GM19043 (cell line): ENCODE measurements at regions not wholly inside any gene's neighbourhood (a gene's known extent, or its start where the extent isn't known, plus 50 kb on each side); places are given as distances from the start of the nearest gene placed in this dataset.
"Not testable (repeated sequence)": the region's sequence is repeated elsewhere in the genome, so short reads cannot be mapped to it uniquely, and the experiment has no call there.

Experiments
- ATAC-seq: cut with Tn5 transposase; IDR thresholded peaks from one replicate; pipeline ENCODE4 v1.9.1; 2021; ENCODE audit warnings: low read depth; ENCODE audit not compliant: unreplicated experiment

DNA sequence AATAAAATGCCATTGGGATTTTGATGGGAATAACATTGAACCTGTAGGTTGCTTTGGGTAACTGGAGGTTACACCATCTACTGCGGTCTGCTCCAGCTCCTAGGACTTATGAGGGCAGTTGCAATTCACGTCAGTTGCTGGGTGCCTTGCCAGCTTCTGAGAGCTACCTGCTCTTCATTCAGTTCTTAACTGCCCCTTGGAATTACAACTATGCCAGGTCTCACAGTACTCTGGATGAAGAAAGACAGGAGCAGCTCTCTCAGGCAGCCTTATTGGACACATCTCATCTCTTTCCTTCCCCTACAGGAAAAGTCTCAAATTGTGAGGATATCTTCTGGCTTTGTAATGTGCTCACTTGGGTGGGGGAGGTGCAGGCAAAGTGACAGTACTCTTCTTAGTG is 1643.3 kb downstream of the GRIK2 start:
- ATAC-seq = no peak

DNA sequence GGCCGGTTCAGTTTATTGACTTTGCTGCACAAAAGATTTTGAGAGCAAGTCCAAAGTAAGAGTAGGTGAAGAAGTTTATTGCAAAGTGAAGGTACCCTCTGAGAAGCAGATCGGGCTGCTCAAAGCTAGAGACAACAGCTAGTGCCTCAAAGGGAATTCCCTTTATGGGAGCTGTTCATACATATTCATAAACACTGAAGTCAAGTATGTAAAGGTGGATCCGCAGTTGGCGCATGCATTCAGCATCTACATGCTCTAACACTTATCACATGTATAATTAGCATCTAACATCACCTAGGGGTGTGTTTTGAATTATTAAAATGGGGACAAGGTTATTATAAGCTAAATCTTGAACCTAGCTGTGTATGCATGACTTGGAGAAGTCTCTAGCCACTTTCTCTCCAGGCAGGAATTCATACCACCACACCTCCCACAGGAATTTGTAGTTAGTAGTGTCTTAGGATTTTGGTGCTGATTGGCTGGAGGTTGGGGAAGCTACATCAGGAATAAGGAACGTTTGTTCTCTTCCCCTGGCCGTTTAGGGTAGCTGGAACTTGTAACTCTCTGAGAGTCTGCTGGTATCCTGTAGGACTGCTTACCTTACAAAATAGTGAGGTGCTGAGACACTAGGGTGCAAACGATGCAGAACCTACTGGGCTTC is 1633.9 kb downstream of the GRIK2 start:
- ATAC-seq = no peak

DNA sequence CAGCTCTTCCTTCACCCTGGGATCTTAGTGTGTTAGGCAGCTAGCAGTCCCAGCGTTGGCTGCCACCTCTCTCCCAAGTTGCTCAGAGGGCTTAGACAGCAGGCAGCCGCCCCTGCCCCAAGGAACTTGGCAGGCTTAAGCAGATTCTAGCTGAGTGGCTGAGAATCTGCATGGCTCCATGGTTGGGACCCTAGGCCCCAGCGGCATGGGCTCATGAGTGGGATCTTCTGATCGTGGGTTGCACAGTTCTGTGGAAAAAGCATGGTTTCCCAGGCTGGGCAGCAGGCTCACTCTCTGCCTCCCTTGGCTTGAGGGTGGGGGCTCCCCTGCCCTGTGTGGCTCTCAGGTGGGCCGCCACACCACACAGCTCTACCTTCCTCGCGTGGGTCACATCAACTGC is 1624.9 kb downstream of the GRIK2 start:
- no peak for ATAC-seq

DNA sequence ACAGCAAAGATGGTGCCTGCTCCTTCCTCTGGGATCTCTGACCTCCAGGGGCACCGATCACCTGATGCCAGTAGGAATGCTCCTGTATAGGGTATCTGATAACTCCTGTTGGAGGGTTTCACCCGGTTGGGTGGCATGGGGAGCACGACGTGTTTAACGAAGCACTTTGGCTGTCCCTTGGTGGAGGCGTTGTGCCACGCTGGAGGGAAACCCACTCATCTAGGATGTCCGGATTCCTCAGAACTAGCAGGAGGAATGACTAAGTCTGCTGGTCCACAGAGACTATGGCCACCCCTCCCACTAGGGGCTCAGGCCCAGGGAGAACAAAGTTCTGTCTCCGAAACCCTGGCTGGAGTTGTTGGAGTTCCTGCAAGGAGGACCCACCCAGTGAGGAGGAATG is 1624.4 kb downstream of the GRIK2 start:
- ATAC-seq = no peak

DNA sequence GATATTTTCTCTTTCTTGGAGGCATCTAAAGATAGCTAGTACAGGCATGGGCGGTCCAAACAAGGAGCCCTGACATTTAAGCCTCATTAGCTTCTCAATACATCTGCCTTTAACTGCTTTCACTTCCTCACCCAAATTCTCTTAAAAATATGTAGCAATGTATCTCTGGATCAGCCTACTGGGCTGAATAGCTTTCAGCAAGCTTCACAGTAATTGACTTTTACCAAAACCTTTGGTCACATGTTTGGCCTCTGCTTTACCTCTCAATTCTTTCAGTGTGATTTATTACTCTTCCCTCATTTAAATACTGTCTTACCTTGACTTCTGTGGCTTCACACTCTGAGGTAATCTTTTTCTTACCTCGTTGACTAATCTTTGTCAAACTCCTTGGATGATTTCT is 1618.1 kb downstream of the GRIK2 start:
- no peak for ATAC-seq

DNA sequence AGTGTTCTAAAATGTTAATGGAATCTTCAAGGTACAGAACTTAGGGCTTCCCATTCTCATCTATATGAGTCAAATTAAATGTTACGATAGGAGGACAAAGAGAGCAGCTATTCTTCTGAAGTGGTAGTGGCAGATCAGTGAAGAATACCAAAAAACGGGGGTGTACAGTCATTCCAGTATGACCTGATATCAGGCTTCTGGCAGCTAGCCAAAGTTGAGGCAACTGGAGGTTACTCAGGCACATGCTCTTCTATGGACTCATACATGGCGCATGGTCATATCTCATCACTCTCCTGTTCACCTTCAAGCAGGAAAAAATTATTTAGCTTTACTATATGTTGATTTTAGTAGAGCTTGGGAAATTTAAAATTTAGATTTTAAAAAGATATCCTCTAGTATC is 1608.8 kb downstream of the GRIK2 start:
- no peak for ATAC-seq

DNA sequence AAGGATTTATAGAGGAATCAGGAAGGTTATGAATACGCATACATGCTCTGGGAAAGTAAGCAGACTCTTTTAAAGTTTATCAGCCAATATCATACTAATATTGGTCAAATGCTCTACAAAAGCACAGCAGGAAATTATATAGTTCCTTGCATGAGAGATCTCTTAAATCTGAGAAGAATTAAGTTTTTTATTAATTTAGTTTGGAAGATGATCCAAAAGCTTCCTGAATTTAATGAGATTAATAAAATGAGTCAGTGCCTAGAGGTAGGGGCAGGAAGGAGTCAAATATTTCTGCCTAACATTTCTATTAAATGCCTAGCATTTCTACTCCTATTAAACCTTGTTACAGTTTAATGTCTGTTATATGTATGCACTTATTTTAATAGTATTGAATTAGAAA is 1608.2 kb downstream of the GRIK2 start:
- no peak for ATAC-seq

DNA sequence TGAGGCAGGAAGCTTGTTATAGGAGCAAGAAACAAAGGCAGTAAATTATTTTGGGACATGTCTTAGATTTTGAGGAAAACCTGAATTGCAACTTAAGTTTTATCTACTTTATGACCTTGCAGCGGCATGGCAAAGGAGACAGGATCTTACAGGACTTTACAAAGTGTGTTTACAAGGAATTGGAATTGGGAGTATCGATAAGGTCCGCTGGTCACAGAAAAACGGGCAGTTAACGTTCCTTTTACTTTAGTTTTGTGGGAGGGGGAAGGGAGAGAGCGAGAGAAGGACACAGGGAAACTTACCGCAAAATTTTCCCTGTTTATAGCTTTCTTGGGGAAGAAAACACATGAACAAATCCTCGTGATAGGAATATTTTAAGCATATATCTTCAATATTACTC is 1607.2 kb downstream of the GRIK2 start:
- no peak for ATAC-seq

DNA sequence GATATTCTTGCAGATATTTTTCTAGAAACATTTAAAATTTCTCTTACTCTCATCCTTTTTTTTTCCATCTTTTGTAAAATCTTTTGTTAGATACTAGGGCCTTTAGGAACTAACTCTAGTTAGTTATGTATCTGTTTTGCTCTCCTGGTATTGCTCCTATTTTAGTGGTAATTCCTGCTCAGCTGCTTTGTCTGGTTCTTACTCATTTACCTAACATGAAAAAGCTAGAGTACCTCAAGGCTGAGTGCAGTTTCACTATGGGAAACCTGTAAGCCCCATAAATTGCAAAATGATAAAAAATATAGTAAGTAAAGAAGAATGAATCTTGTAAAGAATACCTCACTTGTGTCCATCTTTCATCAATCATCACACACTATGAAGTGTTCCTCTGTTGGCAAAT is 1602.0 kb downstream of the GRIK2 start:
- ATAC-seq = no peak

DNA sequence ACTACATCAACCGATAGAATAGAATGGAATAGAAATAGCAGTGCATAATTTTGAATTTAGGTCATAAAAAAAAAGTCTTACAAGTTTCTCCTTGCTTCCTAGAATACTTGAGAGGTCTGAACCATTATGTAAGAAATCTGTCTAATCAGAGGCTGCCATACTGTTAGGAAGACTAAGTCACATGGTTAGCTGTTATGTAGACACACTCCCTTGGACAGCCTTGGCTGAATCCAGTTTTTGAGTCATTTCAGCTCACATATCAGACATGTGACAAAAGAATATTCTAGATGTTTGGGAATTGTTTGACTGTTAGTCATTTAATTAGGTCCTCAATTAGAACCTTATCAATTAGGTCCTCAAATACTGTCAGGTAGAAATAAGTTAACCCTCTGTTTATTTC is 1601.4 kb downstream of the GRIK2 start:
- ATAC-seq = no peak

DNA sequence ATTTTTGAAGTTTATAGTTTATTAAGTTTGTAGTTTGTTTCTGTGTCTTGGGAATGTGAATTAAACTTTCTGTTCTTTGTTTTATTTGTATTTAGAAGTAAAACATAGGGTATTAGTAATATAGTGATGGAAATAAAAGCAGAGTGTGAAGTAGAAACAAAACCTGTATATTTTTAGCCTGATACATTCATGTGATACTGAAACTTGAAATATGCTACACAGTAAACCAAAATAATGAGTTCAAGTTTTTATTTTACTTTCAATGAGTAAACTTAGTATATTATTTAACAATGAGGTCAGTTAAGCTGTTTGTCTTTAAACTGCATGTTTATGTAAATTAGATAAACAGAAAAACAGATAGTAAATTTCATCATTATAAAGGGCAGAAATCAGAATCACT is 1592.6 kb downstream of the GRIK2 start:
- no peak for ATAC-seq

DNA sequence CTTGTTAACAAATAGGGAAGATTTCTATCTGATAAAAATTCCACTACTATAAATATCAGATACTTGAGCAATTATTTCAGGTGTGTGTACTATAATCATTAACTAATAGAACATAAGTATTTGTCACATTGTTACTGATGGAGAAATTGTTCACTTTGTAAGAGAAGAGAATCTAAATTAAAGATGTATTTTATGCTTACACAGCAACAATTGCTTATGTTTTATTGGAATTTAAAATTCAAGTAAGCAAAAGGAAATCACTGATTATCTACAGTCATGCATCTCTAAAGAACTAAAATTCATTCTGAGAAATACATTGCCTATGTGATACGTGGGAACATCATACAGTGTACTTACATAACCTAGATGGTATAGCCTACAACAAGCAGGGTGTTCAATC is 1590.8 kb downstream of the GRIK2 start:
- ATAC-seq = no peak

DNA sequence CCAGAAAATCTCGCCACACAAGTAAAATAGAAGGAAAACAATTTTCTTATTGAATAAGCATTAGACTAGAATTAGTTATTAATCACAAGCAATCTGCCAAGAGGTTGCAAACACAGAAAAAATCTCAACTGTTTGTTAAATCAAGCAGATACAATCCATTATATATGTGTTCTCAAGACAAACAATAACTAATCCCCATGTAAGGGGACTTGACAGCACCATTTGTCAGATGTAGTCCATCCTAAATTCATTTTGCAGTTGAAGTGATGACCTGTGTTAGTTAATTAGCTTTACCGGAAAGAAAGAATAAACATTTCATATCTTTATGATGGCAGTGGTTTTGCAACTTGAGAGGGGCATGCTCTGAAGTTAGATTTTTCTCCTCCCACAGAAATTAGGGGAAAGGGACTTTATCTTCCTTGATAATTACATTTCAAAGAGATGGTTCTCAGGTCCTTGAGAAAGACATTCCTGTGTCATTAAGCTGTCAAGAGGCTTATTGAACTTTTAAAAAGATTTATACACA is 1588.0 kb downstream of the GRIK2 start:
- ATAC-seq = no peak

DNA sequence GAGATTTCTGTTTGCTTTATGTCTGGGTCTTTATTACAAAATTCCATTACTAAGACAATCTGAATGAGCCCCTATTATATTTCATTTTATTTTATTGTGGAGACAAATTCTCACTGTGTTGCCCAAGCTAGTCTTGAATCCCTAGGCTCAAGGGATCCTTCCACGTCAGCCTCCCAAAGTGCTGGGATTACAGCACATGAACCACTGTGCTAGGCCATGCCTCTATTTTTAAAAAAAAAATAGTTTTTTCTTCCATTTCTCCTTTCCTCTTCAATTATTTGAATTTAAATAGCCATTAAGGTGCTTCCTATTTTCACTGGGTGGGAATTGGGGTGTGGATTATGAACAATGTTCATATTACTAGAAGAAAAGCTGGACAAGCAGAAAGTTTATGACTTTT is 1587.4 kb downstream of the GRIK2 start:
- ATAC-seq = no peak

DNA sequence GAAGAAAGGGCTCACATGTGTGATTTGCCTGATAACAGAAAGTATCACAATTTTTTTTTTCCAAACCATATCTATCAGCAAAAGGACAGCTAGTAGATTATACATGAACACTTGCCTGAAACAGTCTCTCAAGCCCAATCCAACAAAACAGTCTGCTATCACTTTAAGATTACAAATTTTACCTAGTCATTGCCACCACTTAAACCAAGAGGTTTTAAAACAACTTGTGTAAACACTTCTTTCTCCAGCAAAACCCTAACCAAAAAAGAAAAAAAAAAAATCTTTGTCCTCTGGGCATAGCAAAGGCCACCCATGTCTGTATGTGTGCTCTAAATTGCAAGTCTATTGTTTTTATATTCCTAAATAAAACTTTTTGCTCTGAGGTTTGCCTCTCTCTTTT is 1568.4 kb downstream of the GRIK2 start:
- no peak for ATAC-seq

DNA sequence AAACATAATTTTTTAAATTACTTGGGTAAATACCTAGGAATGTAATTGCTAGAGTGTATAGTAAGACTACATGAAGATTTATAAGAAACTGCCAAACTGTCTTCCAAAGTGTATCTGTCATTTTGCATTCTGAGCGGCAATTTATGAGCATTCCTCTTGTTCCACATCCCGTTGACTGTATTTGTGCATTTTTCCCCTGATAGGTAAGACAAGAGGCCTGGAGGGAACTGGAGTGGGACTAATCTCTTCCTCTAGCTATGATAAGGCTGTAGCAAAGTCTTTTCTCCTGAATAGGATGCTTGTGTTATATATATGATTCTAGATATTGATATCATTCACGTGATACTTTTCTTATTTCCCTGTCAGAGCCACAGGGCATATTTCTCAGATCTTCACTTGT is 1557.5 kb downstream of the GRIK2 start:
- no peak for ATAC-seq

DNA sequence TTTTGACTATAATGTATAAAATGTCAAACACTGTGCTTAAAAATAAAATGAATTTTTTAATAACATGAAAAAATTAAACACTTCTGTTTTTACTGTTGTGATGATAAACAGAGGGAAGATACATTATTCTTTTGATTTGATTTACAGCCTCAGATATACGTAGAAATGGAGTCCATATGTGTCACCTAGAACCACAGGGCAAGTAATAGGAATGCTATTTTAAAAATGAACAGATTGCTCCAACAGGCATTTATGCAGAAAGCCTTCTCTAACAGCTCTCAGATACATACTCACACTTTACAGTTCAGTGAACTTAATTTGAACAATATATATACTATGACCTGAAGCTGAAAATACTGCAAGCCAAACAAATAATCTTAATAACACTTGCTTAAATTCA is 1551.0 kb downstream of the GRIK2 start:
- no peak for ATAC-seq

DNA sequence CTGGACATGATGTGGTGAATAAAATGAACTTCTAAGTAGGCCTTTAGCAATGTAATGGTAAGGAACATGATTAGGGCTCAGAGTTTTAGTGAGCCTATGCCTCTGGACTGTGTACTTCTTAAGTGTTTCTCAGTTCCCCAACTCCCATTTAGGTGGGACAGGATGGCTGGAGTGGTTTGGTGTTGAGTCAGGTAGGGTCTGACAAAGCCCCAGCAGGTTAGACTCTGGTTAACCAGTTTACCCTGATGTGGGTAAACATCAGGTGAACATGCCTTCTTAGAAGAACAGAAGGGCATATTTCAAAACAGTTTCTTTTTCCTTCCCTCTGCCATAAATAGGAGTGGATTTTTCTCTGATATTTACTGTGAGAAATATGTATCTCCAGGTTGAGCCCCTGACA is 1548.7 kb downstream of the GRIK2 start:
- no peak for ATAC-seq

DNA sequence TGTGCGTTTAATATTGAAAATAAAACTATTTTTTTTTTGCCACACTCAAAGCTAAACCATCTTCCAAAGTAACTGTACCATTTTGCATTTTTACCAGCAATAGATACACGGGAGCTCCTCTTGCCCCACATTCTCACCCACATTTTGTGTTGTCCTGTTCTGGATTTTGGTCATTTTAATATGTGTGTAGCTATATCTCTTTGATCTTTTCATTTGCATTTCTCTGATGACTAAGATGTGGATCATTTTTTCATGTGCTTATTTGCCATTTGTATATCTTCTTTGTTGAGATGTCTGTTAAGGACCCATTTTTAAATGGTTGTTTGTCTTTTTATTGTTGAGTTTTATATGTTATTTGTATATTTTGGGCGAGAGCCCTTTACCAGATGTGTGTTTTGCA is 1543.5 kb downstream of the GRIK2 start:
- ATAC-seq = no peak

DNA sequence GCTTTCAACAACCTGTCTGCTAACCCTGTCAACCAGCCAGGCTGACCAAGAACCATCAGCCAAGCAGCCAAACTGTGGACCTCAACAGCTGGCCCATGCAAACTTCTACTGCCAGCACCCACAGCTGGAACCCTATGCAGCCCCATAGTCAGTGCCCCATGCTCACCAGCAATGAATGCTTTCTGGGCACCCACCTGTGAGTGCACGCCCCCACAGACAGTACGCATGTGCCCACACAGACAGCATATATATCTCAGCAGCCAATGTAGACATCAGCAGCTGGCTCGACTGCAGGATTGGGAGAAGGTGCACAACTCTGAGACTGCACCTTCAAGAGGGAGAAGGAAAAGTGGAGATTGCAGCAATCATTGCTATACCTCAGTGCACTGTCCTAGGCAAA is 1534.6 kb downstream of the GRIK2 start:
- ATAC-seq = no peak

DNA sequence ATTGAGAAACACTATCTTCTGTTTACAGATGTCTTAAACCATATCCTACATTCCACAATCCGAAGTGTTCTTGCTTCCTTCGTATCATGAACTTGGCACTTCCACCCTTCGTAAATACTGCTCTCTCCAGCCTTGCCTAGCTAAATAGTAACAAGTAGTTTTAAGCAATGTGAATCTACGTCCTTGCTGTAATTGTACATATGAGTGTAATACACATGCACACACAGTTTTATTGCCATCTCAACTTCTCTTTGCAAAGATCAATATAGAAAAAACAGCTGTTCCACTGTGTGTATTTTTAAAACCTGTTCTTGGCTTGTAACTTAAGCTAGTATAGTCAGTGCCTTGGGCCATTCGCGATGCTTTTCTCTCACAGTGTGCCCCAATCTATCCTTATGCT is 1524.7 kb downstream of the GRIK2 start:
- no peak for ATAC-seq

DNA sequence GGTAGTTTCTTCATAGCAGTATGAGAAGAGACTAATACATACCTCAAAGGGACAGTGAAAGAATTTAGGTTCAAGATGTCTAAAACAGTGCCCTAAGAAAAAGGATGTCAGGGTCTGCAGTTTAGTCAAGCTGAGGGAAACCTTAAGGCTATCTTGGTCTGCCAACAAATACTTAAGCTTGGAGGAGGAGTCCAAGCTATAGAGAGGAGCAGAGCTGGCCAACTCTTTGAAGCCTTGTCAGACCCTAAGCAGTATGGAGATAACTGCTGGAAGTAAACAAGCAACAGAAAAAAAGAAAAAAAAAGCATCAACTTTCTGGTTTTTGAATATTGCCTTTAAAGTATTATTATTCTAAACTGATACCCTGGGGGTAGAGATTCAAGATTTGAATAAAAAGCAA is 1518.1 kb downstream of the GRIK2 start:
- no peak for ATAC-seq

DNA sequence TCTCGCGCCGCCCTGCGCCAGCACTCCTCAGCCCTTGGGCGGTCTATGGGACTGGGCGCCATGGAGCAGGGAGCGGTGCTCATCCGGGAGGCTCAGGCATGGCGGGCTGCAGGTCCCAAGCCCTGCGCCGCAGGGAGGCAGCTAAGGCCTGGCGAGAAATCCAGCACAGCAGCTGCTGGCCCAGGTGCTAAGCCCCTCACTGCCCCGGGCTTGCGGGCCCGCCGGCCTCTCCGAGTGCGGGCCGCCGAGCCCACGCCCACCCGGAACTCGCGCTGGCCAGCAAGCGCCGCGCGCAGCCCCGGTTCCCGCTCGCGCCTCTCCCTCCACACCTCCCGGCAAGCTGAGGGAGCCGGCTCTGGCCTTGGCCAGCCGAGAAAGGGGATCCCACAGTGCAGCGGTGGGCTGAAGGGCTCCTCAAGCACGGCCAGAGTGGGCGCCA is 1517.2 kb downstream of the GRIK2 start:
- not testable (repeated sequence) for ATAC-seq
